ENCODE measurements at regions not wholly inside any gene's neighbourhood (a gene's known extent, or its start where the extent isn't known, plus 50 kb on each side); places are given as distances from the start of the nearest gene placed in this dataset.
A peak's percentile ranks its signal among the peaks of the same experiment; 100 is the strongest.

GRCh38 chr12:123091230-123092150 is 59.4 kb downstream of the PITPNM2 start:
- Histone ChIP-seq H3K27me3 (ENCODE audit: control insufficient read depth in 1 of 2, insufficient read depth in 2 of 2, low read length in 2 of 2) (no peaks in the 10 kb centered on the region), H3K36me3 (ENCODE audit: control insufficient read depth in 1 of 2, insufficient read depth in 2 of 2, low read length in 2 of 2) (no peaks in the 10 kb centered on the region), H3K4me1 (ENCODE audit: control insufficient read depth in 1 of 2, insufficient read depth in 2 of 2, low read length in 2 of 2) (peaks cover 7 to 28% of the 10 kb centered on the region in 2 donors), H3K4me3 (ENCODE audit: low read depth in 1 of 2, low read length in 2 of 2) (no peak overlapping the region), H3K9ac (ENCODE audit: low read depth in 1 of 2, low read length in 2 of 2) (no peak overlapping the region), H3K9me3 (ENCODE audit: control insufficient read depth in 1 of 2, low read length in 2 of 2) (no peaks in the 10 kb centered on the region), H3K27ac (ENCODE audit: low read depth, low read length) (no peak overlapping the region)

DNA sequence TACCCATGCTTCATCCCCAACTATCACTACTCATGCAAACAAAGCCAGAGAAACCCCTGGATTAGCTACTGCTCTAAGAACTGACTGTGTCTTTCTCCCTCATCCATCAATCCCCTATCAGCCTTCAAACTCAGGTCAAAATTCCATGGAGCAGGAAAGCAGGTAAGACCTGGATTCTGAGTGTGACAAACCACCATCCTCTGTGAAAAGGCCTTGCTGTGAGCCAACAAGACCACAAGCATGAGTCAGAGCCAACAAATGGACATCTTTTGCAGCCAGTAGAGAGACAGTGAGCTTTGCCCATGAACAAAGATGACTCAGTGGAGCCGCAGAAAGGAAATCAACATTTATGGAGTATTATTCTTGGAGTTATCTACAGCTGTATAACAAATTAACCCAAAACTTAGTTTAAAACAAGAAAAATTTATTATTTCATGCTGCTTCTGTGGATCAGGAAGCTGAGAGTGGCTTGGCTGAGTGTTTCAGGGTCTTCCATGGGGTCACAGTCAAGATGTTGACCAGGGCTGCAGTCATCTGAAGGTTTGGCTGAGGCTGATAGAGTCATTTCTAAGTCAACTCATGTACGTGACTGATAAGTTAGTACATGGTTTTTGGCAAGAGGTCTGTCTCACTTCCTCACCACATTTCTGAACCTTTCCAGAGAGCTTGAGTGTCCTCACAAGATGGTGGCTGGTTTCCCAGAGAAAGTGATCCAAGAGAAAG is 61.1 kb downstream of the PITPNM2 start:
- H3K4me3 ChIP-seq (ENCODE audit: low read depth in 1 of 2, low read length in 2 of 2) = no peak overlapping the region
- H3K27ac ChIP-seq (ENCODE audit: low read depth, low read length) = no peak overlapping the region
- H3K36me3 ChIP-seq (ENCODE audit: control insufficient read depth in 1 of 2, insufficient read depth in 2 of 2, low read length in 2 of 2) = no peaks in the 10 kb centered on the region
- H3K4me1 ChIP-seq (ENCODE audit: control insufficient read depth in 1 of 2, insufficient read depth in 2 of 2, low read length in 2 of 2) = peaks cover 16 to 21% of the 10 kb centered on the region in 2 donors
- H3K9me3 ChIP-seq (ENCODE audit: control insufficient read depth in 1 of 2, low read length in 2 of 2) = no peaks in the 10 kb centered on the region
- H3K9ac ChIP-seq (ENCODE audit: low read depth in 1 of 2, low read length in 2 of 2) = no peak overlapping the region
- H3K27me3 ChIP-seq (ENCODE audit: control insufficient read depth in 1 of 2, insufficient read depth in 2 of 2, low read length in 2 of 2) = no peaks in the 10 kb centered on the region

- no peaks in the 10 kb centered on the region for H3K27me3 ChIP-seq (ENCODE audit: control insufficient read depth in 1 of 2, insufficient read depth in 2 of 2, low read length in 2 of 2)
- no peak overlapping the region for H3K4me3 ChIP-seq (ENCODE audit: low read depth in 1 of 2, low read length in 2 of 2)
- H3K4me1 ChIP-seq (ENCODE audit: control insufficient read depth in 1 of 2, insufficient read depth in 2 of 2, low read length in 2 of 2) = peaks cover 14 to 16% of the 10 kb centered on the region in 2 donors
- H3K36me3 ChIP-seq (ENCODE audit: control insufficient read depth in 1 of 2, insufficient read depth in 2 of 2, low read length in 2 of 2) = no peaks in the 10 kb centered on the region
- H3K27ac ChIP-seq (ENCODE audit: low read depth, low read length) = no peak overlapping the region
- H3K9me3 ChIP-seq (ENCODE audit: control insufficient read depth in 1 of 2, low read length in 2 of 2) = no peaks in the 10 kb centered on the region
- no peak overlapping the region for H3K9ac ChIP-seq (ENCODE audit: low read depth in 1 of 2, low read length in 2 of 2)
Observed at GRCh38 chr12:123089140-123089539, 61.8 kb downstream of the PITPNM2 start.

DNA sequence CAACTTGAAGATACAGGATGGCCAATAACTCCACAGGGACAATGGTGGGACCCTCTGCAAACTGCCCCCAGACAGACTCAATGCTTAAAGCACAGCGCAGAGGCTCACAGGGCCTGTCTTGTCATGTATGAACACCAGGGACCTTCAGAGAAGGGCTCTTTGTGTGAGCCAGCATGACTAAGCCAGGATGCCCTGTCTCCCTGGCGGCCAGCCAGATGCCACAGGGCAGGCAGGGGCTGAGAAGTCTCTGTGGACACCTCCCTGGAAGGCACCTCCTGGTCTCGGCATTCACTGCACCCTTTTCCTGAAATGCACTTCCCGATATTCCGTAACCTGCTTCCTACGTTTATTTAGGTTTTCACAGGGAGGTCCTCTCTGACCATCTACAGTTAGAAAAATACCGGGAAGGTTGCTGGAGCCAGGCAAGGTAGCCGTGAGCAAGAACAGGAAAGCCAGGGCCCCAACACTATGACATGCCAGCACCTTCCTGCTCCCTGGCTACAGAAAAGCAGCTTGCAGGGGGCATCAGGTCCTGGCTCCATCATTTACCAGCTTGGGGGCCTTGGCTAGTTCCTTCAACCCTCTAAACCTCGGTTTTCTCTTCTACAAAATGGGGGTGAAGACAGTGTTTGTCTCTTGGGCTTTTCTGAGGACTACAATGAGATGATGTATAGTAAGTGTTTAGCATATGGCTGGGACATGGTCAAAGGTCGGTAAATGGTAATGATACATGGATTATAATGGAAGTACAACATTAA is 65.0 kb downstream of the PITPNM2 start:
- H3K36me3 ChIP-seq (ENCODE audit: control insufficient read depth in 1 of 2, insufficient read depth in 2 of 2, low read length in 2 of 2) = no peaks in the 10 kb centered on the region
- H3K27me3 ChIP-seq (ENCODE audit: control insufficient read depth in 1 of 2, insufficient read depth in 2 of 2, low read length in 2 of 2) = no peaks in the 10 kb centered on the region
- H3K27ac ChIP-seq (ENCODE audit: low read depth, low read length) = no peak overlapping the region
- H3K4me3 ChIP-seq (ENCODE audit: low read depth in 1 of 2, low read length in 2 of 2) = no peak overlapping the region
- H3K4me1 ChIP-seq (ENCODE audit: control insufficient read depth in 1 of 2, insufficient read depth in 2 of 2, low read length in 2 of 2) = peaks cover 14 to 21% of the 10 kb centered on the region in 2 donors
- no peak overlapping the region for H3K9ac ChIP-seq (ENCODE audit: low read depth in 1 of 2, low read length in 2 of 2)
- no peaks in the 10 kb centered on the region for H3K9me3 ChIP-seq (ENCODE audit: control insufficient read depth in 1 of 2, low read length in 2 of 2)

GRCh38 chr12:123085066-123085465 is 65.8 kb downstream of the PITPNM2 start:
- no peak overlapping the region for H3K9ac ChIP-seq (ENCODE audit: low read depth in 1 of 2, low read length in 2 of 2)
- H3K27me3 ChIP-seq (ENCODE audit: control insufficient read depth in 1 of 2, insufficient read depth in 2 of 2, low read length in 2 of 2) = no peaks in the 10 kb centered on the region
- H3K36me3 ChIP-seq (ENCODE audit: control insufficient read depth in 1 of 2, insufficient read depth in 2 of 2, low read length in 2 of 2) = no peaks in the 10 kb centered on the region
- peaks cover 13 to 21% of the 10 kb centered on the region in 2 donors for H3K4me1 ChIP-seq (ENCODE audit: control insufficient read depth in 1 of 2, insufficient read depth in 2 of 2, low read length in 2 of 2)
- H3K27ac ChIP-seq (ENCODE audit: low read depth, low read length) = no peak overlapping the region
- H3K9me3 ChIP-seq (ENCODE audit: control insufficient read depth in 1 of 2, low read length in 2 of 2) = no peaks in the 10 kb centered on the region
- no peak overlapping the region for H3K4me3 ChIP-seq (ENCODE audit: low read depth in 1 of 2, low read length in 2 of 2)

GRCh38 chr12:123083661-123084571 is 67.0 kb downstream of the PITPNM2 start:
- Histone ChIP-seq H3K4me1 (ENCODE audit: control insufficient read depth in 1 of 2, insufficient read depth in 2 of 2, low read length in 2 of 2) (peaks cover 1 to 15% of the 10 kb centered on the region in 2 donors), H3K9me3 (ENCODE audit: control insufficient read depth in 1 of 2, low read length in 2 of 2) (no peaks in the 10 kb centered on the region), H3K27me3 (ENCODE audit: control insufficient read depth in 1 of 2, insufficient read depth in 2 of 2, low read length in 2 of 2) (no peaks in the 10 kb centered on the region), H3K36me3 (ENCODE audit: control insufficient read depth in 1 of 2, insufficient read depth in 2 of 2, low read length in 2 of 2) (no peaks in the 10 kb centered on the region), H3K4me3 (ENCODE audit: low read depth in 1 of 2, low read length in 2 of 2) (peak overlapping the region in 1 of 2 donors; percentile 5), H3K27ac (ENCODE audit: low read depth, low read length) (no peak overlapping the region), H3K9ac (ENCODE audit: low read depth in 1 of 2, low read length in 2 of 2) (no peak overlapping the region)

DNA sequence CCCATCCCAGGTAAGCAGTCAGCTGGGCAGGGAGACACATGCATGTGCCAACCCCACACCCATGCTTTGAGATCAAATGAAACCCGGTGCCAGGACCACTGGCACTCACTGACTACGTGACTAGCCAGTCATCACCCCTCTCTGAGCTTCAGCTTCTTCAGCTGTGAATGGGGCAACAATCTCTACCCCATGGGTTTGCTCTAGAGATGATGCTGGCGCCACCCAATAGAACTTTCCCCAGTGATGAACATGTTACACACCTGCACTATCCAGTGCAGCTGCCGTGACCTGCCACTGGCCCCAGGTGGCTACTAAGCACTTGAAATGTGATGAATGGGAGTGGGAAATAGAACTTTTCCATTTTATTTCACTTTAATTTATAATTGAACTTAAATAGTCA is 70.3 kb downstream of the PITPNM2 start:
- no peak overlapping the region for H3K27ac ChIP-seq (ENCODE audit: low read depth, low read length)
- no peak overlapping the region for H3K4me3 ChIP-seq (ENCODE audit: low read depth in 1 of 2, low read length in 2 of 2)
- H3K4me1 ChIP-seq (ENCODE audit: control insufficient read depth in 1 of 2, insufficient read depth in 2 of 2, low read length in 2 of 2) = peaks cover 15 to 16% of the 10 kb centered on the region in 2 donors
- no peaks in the 10 kb centered on the region for H3K9me3 ChIP-seq (ENCODE audit: control insufficient read depth in 1 of 2, low read length in 2 of 2)
- H3K36me3 ChIP-seq (ENCODE audit: control insufficient read depth in 1 of 2, insufficient read depth in 2 of 2, low read length in 2 of 2) = no peaks in the 10 kb centered on the region
- no peaks in the 10 kb centered on the region for H3K27me3 ChIP-seq (ENCODE audit: control insufficient read depth in 1 of 2, insufficient read depth in 2 of 2, low read length in 2 of 2)
- H3K9ac ChIP-seq (ENCODE audit: low read depth in 1 of 2, low read length in 2 of 2) = no peak overlapping the region

GRCh38 chr12:123078531-123079155 is 72.2 kb downstream of the PITPNM2 start:
- H3K36me3 ChIP-seq (ENCODE audit: control insufficient read depth in 1 of 2, insufficient read depth in 2 of 2, low read length in 2 of 2) = no peaks in the 10 kb centered on the region
- no peak overlapping the region for H3K9ac ChIP-seq (ENCODE audit: low read depth in 1 of 2, low read length in 2 of 2)
- H3K27me3 ChIP-seq (ENCODE audit: control insufficient read depth in 1 of 2, insufficient read depth in 2 of 2, low read length in 2 of 2) = no peaks in the 10 kb centered on the region
- peaks cover 15 to 20% of the 10 kb centered on the region in 2 donors for H3K4me1 ChIP-seq (ENCODE audit: control insufficient read depth in 1 of 2, insufficient read depth in 2 of 2, low read length in 2 of 2)
- no peak overlapping the region for H3K27ac ChIP-seq (ENCODE audit: low read depth, low read length)
- no peak overlapping the region for H3K4me3 ChIP-seq (ENCODE audit: low read depth in 1 of 2, low read length in 2 of 2)
- no peaks in the 10 kb centered on the region for H3K9me3 ChIP-seq (ENCODE audit: control insufficient read depth in 1 of 2, low read length in 2 of 2)

DNA sequence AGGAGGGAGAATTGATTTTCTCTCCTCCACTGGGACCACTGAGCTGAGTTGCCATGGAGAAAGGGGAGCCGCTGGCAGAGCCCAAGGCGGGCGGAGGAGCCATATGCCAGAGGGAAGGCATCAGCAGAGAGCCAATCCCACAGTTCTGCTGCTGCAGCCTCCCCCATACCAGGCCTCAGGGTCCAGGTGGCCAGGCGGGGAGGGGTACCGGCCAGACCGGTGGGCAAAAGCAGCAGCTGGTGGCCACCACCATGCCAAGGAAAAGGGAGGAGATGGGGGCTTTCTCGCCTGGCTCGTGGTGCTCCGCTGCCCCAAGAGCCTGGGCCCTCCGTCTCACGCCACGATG is 72.8 kb downstream of the PITPNM2 start:
- H3K4me3 ChIP-seq (ENCODE audit: low read depth in 1 of 2, low read length in 2 of 2) = no peak overlapping the region
- no peaks in the 10 kb centered on the region for H3K9me3 ChIP-seq (ENCODE audit: control insufficient read depth in 1 of 2, low read length in 2 of 2)
- H3K4me1 ChIP-seq (ENCODE audit: control insufficient read depth in 1 of 2, insufficient read depth in 2 of 2, low read length in 2 of 2) = peaks cover 11 to 20% of the 10 kb centered on the region in 2 donors
- H3K27ac ChIP-seq (ENCODE audit: low read depth, low read length) = no peak overlapping the region
- H3K9ac ChIP-seq (ENCODE audit: low read depth in 1 of 2, low read length in 2 of 2) = no peak overlapping the region
- no peaks in the 10 kb centered on the region for H3K36me3 ChIP-seq (ENCODE audit: control insufficient read depth in 1 of 2, insufficient read depth in 2 of 2, low read length in 2 of 2)
- H3K27me3 ChIP-seq (ENCODE audit: control insufficient read depth in 1 of 2, insufficient read depth in 2 of 2, low read length in 2 of 2) = no peaks in the 10 kb centered on the region
